Subcutaneous abdominal adipose tissue (tissue), 5 donors: ENCODE measurements at regions not wholly inside any gene's neighbourhood (a gene's known extent, or its start where the extent isn't known, plus 50 kb on each side); places are given as distances from the start of the nearest gene placed in this dataset.
"Not testable (repeated sequence)": the region's sequence is repeated elsewhere in the genome, so short reads cannot be mapped to it uniquely, and the experiment has no call there.

Experiments
- H3K27ac ChIP-seq: one replicate; pipeline ENCODE4 v1.7.0; 2013; ENCODE audit warnings: low read depth, mild to moderate bottlenecking, inconsistent platforms, low read length, moderate library complexity
- H3K27me3 ChIP-seq, 5 donors: one replicate each; pipeline ENCODE4 v1.7.0; 2013; ENCODE audit warnings: low read length in 5 of 5, inconsistent platforms in 1 of 5; ENCODE audit not compliant: control insufficient read depth in 5 of 5, insufficient read depth in 4 of 5
- H3K36me3 ChIP-seq, 5 donors: one replicate each; pipeline ENCODE4 v1.7.0; 2013; ENCODE audit warnings: low read length in 5 of 5; ENCODE audit not compliant: control insufficient read depth in 5 of 5, insufficient read depth in 5 of 5
- H3K4me1 ChIP-seq, 5 donors: one replicate each; pipeline ENCODE4 v1.7.0; 2013; ENCODE audit warnings: low read length in 5 of 5, mild to moderate bottlenecking in 3 of 5, moderate library complexity in 1 of 5; ENCODE audit not compliant: control insufficient read depth in 5 of 5, insufficient read depth in 5 of 5
- H3K4me3 ChIP-seq, 5 donors: one replicate each; pipeline ENCODE4 v1.7.0; 2013; ENCODE audit warnings: low read length in 5 of 5, low read depth in 1 of 5
- H3K9ac ChIP-seq, 5 donors: one replicate each; pipeline ENCODE4 v1.7.0; 2013; ENCODE audit warnings: low read length in 5 of 5, mild to moderate bottlenecking in 4 of 5, moderate library complexity in 3 of 5
- H3K9me3 ChIP-seq, 5 donors: one replicate each; pipeline ENCODE4 v1.7.0; 2013; ENCODE audit warnings: low read length in 5 of 5; ENCODE audit not compliant: control insufficient read depth in 5 of 5
- donor health status: healthy.
- donor health status: healthy.
- donor health status: healthy.
- donor health status: healthy.
- donor health status: healthy.

GRCh38 chr5:130897181-130897536 is 267.9 kb downstream of the HINT1 start:
- not testable (repeated sequence) for H3K27me3 ChIP-seq, H3K9ac ChIP-seq, H3K4me3 ChIP-seq, H3K27ac ChIP-seq, H3K4me1 ChIP-seq, H3K36me3 ChIP-seq, H3K9me3 ChIP-seq

- no peak overlapping the region for H3K4me3 ChIP-seq
- H3K27ac ChIP-seq = no peak overlapping the region
- H3K9me3 ChIP-seq = no peaks in the 10 kb centered on the region
- no peaks in the 10 kb centered on the region for H3K27me3 ChIP-seq
- no peaks in the 10 kb centered on the region for H3K4me1 ChIP-seq
- H3K9ac ChIP-seq = no peak overlapping the region
- no peaks in the 10 kb centered on the region for H3K36me3 ChIP-seq
These were observed 268.4 kb downstream of the HINT1 start for GRCh38 chr5:130896636-130897035.

DNA sequence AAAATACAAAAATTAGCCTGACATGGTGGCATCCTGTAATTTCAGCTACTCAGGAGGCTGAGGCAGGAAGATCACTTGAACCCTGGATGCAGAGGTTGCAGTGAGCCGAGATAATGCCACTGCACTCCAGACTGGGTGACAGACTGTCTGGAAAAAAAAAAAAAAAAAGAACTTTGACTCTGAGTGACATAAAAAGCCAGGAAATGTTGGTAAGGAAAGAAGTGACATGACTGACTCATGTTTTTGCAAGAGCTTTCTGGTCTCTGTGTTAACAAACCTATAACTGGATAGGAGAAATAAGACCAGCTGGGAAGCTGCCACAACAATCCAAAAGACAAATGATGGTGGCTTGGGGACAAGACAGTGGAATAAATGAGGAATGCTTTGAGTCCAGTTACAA is 272.1 kb downstream of the HINT1 start:
- H3K9ac ChIP-seq = no peak overlapping the region
- H3K27ac ChIP-seq = no peak overlapping the region
- peaks cover 0 to under 1% (median 0%) of the 10 kb centered on the region in 5 donors for H3K27me3 ChIP-seq
- H3K4me1 ChIP-seq = no peaks in the 10 kb centered on the region
- H3K36me3 ChIP-seq = no peaks in the 10 kb centered on the region
- no peak overlapping the region for H3K4me3 ChIP-seq
- H3K9me3 ChIP-seq = no peaks in the 10 kb centered on the region

GRCh38 chr5:130890610-130891009 is 274.4 kb downstream of the HINT1 start:
- no peak overlapping the region for H3K4me3 ChIP-seq
- no peak overlapping the region for H3K27ac ChIP-seq
- H3K36me3 ChIP-seq = no peaks in the 10 kb centered on the region
- H3K27me3 ChIP-seq = peaks cover 0 to 6% (median 0%) of the 10 kb centered on the region in 5 donors
- H3K9ac ChIP-seq = no peak overlapping the region
- no peaks in the 10 kb centered on the region for H3K4me1 ChIP-seq
- H3K9me3 ChIP-seq = no peaks in the 10 kb centered on the region

GRCh38 chr5:130885691-130886090 is 279.4 kb downstream of the HINT1 start:
- no peak overlapping the region for H3K4me3 ChIP-seq
- H3K27ac ChIP-seq = no peak overlapping the region
- no peaks in the 10 kb centered on the region for H3K4me1 ChIP-seq
- no peaks in the 10 kb centered on the region for H3K9me3 ChIP-seq
- H3K36me3 ChIP-seq = no peaks in the 10 kb centered on the region
- H3K27me3 ChIP-seq = peaks cover 0 to 6% (median 0%) of the 10 kb centered on the region in 5 donors
- H3K9ac ChIP-seq = no peak overlapping the region

- peaks cover 0 to 6% (median 0%) of the 10 kb centered on the region in 5 donors for H3K27me3 ChIP-seq
These were observed 280.0 kb downstream of the HINT1 start for GRCh38 chr5:130885027-130885426.

DNA sequence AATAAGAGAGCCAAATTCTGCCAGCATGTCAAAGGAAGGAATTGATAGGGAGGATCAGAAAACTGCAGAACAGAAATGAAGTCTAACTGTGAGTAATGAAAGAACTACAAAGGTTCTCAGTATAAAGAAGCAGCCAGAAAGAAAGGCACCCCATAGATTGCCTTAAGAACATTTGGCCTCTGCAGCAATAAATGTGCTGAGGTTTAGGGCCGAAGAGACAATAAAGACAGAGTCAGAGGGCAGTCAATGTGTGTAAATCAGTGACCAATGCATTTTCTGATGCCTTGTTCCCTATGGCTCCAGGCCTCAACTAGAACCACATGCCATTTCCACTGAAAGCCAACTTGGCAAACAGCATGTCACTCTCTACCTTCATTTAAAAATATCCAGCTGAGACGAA is 281.0 kb downstream of the HINT1 start:
- Histone ChIP-seq H3K4me3 (no peak overlapping the region), H3K4me1 (no peaks in the 10 kb centered on the region), H3K9ac (no peak overlapping the region), H3K27me3 (peaks cover 0 to 6% (median 0%) of the 10 kb centered on the region in 5 donors), H3K36me3 (no peaks in the 10 kb centered on the region), H3K27ac (no peak overlapping the region), H3K9me3 (no peaks in the 10 kb centered on the region)

More at GRCh38 chr5:130885027-130885426, 280.0 kb downstream of the HINT1 start:
- H3K36me3 ChIP-seq = no peaks in the 10 kb centered on the region
- H3K27ac ChIP-seq = no peak overlapping the region
- H3K9ac ChIP-seq = no peak overlapping the region
- no peaks in the 10 kb centered on the region for H3K9me3 ChIP-seq
- H3K4me3 ChIP-seq = no peak overlapping the region
- no peaks in the 10 kb centered on the region for H3K4me1 ChIP-seq

- Histone ChIP-seq H3K27me3 (no peaks in the 10 kb centered on the region), H3K9ac (no peak overlapping the region), H3K4me1 (peaks cover 0 to 15% (median 9%) of the 10 kb centered on the region in 5 donors), H3K9me3 (no peaks in the 10 kb centered on the region), H3K27ac (no peak overlapping the region), H3K36me3 (no peaks in the 10 kb centered on the region), H3K4me3 (no peak overlapping the region)
These were observed 289.4 kb downstream of the HINT1 start for GRCh38 chr5:130875656-130876055.

DNA sequence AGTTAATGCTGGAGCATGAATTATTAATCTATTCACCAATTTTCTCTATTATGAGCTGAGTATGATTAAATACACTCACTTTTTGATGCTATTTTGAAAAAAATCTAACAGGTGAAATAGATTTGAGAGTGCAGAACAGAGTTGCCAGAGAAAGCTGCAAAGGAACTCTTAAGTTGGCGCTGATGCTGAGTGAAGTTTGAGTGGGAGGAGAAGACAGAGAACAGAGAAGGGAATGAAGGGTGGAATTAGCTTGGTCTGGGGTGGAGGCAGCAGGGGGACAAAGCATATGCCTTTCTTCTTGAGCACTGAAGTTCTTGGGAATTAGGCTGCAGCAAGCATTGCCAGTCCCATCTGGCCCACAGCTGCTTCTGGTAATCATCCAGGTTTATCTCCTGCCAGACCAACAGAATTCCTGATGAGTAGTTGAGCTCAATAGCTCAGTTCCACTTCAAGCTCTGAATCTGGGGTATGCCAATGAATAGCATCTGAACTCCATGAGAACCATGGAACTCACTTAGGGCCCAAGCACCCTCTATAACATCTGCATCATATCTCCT is 290.1 kb downstream of the HINT1 start:
- H3K9ac ChIP-seq = no peak overlapping the region
- no peaks in the 10 kb centered on the region for H3K9me3 ChIP-seq
- H3K27ac ChIP-seq = no peak overlapping the region
- no peaks in the 10 kb centered on the region for H3K36me3 ChIP-seq
- H3K27me3 ChIP-seq = no peaks in the 10 kb centered on the region
- peaks cover 0 to 16% (median 11%) of the 10 kb centered on the region in 5 donors for H3K4me1 ChIP-seq
- no peak overlapping the region for H3K4me3 ChIP-seq

DNA sequence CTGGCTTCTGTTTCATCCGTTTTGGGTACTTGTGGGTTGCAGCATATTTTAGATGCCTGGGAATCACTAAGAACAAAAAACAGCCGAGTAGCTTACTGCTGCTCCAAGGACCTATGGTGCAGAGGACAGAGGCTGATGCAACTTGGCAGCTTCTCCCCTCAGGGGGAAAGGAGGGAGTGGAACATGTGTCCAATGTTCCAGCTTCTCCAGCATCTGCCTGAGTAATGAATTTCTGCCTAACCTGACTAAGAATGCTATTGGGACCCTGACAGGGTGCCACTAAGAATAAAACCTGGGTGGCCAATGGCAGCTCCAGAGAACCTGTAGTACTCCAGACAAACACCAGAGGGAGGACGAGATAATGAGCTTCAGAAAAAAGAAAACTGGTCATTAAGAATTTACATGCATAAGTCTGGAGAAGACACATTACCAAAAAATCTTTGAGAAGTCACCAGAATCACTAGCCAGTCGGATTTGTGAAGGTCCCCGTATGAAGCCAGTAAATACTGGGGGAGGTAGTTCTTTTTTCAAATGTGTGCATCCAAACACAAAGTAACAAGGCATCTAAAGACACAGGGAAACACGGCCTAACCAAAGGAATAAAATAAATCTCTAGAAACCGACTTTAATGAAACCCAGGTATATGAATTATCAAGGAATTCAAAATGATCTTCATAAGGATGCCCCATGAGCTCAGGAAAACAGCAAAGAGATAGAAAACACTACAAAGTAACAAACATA is 293.5 kb downstream of the HINT1 start:
- H3K27me3 ChIP-seq = no peaks in the 10 kb centered on the region
- H3K27ac ChIP-seq = no peak overlapping the region

More for the DNA sequence above, 293.5 kb downstream of the HINT1 start:
- Histone ChIP-seq H3K4me1 (peaks cover 0 to 31% (median 21%) of the 10 kb centered on the region in 5 donors), H3K9ac (no peak overlapping the region), H3K9me3 (no peaks in the 10 kb centered on the region), H3K4me3 (no peak overlapping the region), H3K36me3 (no peaks in the 10 kb centered on the region)
